Choroid plexus epithelial cell (primary cell): ENCODE measurements at regions not wholly inside any gene's neighbourhood (a gene's known extent, or its start where the extent isn't known, plus 50 kb on each side); places are given as distances from the start of the nearest gene placed in this dataset.
A peak's percentile ranks its signal among the peaks of the same experiment; 100 is the strongest.
"Not testable (repeated sequence)": the region's sequence is repeated elsewhere in the genome, so short reads cannot be mapped to it uniquely, and the experiment has no call there.

Experiments used
- DNase-seq: peaks from one replicate; pipeline ENCODE4 v3.0.0-alpha.2; 2010; ENCODE audit warnings: low read depth
- H3K4me3 ChIP-seq: 2 replicates; pipeline ENCODE4 v1.5.1; 2011; ENCODE audit warnings: low read depth, mild to moderate bottlenecking, control low read depth, low read length, moderate library complexity
- CTCF ChIP-seq: conservative IDR thresholded peaks from 2 replicates; pipeline ENCODE4 v1.5.1; 2011; ENCODE audit warnings: low read depth, mild to moderate bottlenecking, control low read depth, inconsistent platforms, low read length, moderate library complexity

- no peak for DNase-seq
- H3K4me3 ChIP-seq, result no peak overlapping the region
- TF ChIP-seq CTCF, result no peak
Measured at GRCh38 chrX:68953331-68953730, 124.5 kb downstream of the EFNB1 start.

- H3K4me3 ChIP-seq, DNase-seq: not testable (repeated sequence)
Measured at GRCh38 chrX:68951942-68952619, 123.3 kb downstream of the EFNB1 start.

GRCh38 chrX:68950937-68951336 is 122.1 kb downstream of the EFNB1 start:
- no peak overlapping the region for H3K4me3 ChIP-seq
- DNase-seq, result no peak
- TF ChIP-seq CTCF, result no peak

- DNase-seq, result no peak
- no peak overlapping the region for H3K4me3 ChIP-seq
- no peak for TF ChIP-seq CTCF
Measured at GRCh38 chrX:68947882-68948605, 119.2 kb downstream of the EFNB1 start.

- no peak overlapping the region for H3K4me3 ChIP-seq
- TF ChIP-seq CTCF, result peak; percentile 54
- DNase-seq, result peak; percentile 70
Measured at GRCh38 chrX:68945603-68946228, 116.9 kb downstream of the EFNB1 start.

GRCh38 chrX:68945081-68945602 is 116.3 kb downstream of the EFNB1 start:
- no peak for DNase-seq
- H3K4me3 ChIP-seq, result no peak overlapping the region
- TF ChIP-seq CTCF, result no peak

GRCh38 chrX:68944211-68944610 is 115.4 kb downstream of the EFNB1 start:
- H3K4me3 ChIP-seq, result no peak overlapping the region
- no peak for TF ChIP-seq CTCF
- no peak for DNase-seq
